Myocyte (in vitro differentiated cells): ENCODE measurements at regions not wholly inside any gene's neighbourhood (a gene's known extent, or its start where the extent isn't known, plus 50 kb on each side); places are given as distances from the start of the nearest gene placed in this dataset.

Experiments used
- DNase-seq: peaks from one replicate; pipeline ENCODE4 v3.0.0-alpha.2; 2012; ENCODE audit warnings: low read depth

DNA sequence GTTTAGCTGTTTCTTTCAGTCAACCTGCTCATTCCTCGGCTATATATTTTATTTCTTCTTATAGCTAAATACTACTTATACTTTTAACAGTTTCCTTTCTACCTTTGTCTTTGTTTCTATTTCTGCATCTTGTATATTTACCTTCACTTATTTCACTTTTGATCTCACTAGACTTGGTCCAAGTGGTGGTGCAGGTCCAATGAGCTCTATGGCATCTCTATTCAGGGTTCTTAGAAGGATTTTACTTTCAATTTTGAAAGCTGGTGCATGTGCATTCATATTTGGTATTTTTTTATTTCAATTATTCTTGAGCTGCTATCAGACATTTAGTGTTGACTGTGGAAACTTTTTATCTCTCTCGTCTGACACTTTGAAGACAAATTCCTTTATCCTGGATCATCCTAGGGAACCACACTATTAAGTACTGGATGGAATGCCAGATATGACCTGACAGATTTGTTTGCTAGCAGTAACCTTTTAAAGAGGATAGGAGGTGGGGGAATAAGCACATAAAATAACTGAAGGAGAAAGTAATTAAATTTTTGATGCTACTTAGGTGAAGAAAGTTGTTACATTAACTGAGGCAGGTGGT lies 123.1 kb upstream of the PJA2 start:
- DNase-seq, result no peak

DNA sequence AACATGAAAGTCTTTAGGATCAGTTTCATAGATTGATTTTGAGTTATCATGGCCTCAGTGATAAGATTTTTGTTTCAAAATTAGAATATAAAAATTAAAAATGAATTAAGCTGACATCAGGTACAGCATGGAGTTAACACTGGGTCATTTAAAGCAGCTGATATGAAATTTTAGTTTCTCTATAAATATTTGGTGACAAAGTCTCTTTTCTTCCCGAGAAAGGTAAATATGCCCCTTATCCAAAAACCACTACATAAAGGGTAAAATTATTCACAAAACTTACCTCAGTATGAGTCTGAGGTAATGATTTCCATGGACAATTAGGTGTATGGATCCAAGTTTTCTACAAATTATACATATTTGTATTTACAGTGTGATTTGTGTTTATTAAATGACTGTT lies 121.5 kb upstream of the PJA2 start:
- no peak for DNase-seq

DNA sequence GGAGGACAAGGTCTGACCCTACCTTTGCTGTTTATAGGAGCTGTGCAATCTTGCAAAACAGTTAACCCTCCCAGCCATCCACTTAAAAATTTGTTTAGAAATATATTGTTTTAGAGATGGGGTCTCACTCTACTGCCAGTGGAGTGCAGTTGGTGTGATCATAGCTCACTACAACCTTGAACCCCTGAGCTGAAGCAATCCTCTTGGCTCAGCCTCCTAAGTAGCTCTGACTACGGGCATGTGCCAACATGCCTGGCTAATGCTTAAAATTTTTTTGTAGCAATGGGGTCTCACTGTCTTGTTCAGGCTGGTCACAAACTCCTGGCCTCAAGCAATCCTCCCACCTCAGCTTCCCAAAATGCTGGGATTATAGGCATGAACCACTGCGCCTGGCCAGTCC lies 120.2 kb upstream of the PJA2 start:
- DNase-seq, result no peak

DNA sequence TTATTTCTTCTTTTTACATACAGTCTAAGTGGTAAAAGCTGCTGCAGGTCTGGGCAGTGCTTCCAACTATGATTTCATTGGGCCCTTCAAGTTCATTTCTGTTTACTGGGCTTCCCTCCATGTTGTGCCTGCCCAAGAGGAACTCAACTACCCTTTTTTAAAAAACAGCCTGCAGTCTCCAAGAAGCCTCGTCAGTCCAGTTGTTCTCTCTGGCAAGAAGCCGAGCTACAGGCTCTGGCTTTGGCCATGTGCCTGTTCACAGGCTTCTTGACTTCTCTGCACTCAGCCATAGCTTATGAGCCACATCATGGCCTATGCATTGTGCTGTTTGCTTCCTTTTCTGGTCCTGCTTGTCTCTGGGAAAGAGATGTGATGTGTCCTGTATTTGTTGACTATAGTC lies 119.7 kb upstream of the PJA2 start:
- peak; percentile 91 for DNase-seq

DNA sequence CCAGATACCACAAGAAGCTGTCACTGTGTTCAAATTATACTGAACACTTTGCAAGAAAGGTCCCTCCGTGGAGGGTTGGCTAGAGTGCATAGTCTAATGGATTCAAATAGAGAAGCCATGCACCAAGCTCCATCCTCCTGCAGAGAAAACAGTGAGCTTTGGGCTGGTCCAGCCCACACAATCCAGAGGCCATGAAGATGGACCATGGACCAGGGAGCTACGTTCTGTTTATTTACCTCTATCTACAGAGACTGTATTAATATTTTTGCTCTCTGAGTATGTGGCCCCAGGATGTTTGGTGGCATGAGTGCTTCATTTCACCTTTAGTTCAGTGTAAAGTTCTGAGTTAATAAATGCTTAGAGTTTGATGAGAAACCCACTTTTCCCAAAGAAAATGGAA lies 114.8 kb upstream of the PJA2 start:
- no peak for DNase-seq

DNA sequence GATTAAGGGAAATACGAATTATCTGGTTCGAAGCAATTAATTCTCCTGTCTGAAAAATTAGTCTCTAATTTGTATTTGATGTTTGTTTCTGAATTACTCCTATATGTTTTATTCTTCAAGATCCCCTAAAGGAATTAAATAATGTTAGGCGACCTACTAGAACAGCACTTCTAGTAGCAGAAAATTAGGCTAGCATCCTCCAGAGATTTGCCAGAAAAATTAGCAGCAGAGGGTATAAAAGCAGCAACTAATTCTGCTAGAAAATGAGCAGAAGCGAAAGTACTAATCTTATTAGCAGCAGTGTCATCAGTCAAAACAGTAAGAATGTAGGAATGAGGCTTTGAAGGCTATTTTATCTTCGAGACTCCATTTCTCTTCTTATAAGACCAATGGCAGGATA lies 114.3 kb upstream of the PJA2 start:
- DNase-seq, result no peak

DNA sequence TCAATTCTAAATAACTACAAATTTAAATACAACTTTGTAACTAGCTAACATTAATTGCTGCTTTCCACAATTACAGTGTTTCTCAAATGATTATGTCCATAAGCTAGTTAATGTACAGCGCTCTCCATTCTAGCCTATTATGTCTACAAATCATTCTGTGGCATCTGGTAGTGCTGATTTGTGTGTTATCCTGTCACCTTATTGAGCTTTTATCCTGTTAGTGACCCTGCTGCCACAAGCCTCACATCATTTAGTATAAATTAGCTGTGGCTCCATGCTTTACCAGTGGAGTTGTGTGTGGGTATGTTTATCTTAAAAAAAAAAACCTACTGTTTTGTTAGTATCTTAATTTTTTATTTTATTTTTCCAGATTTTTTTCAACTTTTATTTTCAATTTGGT lies 112.6 kb upstream of the PJA2 start:
- DNase-seq, result no peak

DNA sequence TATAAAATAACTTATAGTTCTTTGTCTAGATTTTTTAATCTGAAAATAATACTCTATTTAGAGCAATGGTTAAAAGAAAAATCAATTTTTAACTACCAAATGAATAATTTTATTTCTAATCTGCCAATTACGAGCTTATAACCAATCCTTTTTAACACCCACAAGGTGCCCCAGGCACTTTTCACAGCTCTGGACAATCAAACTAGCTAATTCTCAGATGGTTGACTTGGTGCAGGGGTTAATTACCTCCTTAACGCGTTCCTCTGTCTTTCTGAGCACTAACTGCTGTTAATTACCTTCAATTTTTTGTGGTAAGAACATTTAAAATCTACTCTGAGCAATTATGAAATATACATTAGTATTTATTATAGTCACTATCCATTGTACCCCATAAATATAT lies 109.6 kb upstream of the PJA2 start:
- DNase-seq, result no peak

DNA sequence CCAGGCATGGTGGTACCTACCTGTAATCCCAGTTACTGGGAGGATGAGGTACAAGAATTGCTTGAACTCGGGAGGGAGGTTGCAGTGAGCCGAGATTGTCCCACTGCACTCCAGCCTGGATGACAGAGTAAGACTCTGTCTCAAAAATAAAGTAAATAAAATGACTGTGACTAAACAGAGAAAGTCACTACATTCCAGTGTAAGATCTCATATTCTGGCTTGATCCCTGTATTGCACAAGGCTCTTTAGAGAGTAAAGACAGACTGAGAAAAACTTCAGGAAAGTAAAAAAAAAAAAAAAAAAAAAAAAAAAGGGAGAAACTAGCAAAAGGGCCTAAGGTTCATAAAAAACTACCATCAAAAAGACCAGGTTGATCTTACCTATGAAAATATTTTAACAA lies 106.6 kb upstream of the PJA2 start:
- no peak for DNase-seq

DNA sequence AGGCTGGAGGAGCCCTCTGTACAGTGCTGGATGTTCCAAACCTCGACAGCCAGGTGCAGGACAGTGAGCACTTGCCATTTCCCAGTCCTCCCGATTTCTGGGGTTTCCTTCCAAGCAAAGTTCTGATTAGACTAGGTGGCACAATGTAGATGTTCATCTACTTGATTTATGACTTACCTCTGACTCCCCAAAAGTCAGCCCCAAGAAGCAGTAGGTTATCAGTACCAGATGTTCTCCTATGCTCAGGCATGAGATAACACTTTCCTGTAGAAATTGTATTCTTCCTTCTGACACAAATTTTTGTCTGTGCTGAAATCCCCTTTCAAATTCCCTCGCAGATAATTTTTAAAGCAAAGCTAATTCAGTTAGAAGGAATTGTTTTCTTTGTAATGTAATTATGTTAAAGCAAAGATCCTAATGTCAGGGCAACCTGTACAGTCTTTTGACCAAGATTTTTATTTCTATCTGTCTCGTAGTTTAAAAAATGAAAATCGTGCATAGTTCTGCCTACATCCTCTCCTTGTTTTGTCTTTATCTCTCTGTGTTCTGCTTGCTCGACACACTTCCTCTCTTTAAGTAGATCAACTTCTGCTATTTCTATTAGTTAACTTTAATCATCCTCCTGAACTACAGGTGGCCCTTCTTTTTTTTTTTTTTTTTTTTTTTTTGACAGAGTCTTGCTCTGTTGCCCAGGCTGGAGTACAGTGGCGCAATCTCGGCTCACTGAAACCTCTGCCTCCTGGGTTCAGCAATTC lies 102.4 kb upstream of the PJA2 start:
- no peak for DNase-seq

DNA sequence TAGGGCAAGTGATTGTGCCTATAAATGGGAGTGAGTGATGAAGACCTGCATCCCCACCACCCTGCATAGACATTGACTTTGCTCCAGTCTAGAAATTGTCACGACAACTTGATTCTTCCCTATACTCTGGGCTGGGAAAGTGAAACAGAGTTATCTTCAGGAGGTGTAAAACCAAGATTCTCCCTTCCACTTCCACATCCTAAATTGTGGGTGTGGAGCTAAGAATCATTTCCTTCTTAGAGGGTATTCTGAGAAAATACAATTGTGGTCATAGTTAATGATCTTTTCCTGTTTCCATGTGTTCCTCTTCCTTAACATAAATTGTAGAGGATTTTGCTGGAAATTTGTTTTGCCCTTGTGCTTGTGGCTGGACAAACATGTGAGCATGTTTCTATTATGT lies 96.8 kb upstream of the PJA2 start:
- DNase-seq, result no peak

DNA sequence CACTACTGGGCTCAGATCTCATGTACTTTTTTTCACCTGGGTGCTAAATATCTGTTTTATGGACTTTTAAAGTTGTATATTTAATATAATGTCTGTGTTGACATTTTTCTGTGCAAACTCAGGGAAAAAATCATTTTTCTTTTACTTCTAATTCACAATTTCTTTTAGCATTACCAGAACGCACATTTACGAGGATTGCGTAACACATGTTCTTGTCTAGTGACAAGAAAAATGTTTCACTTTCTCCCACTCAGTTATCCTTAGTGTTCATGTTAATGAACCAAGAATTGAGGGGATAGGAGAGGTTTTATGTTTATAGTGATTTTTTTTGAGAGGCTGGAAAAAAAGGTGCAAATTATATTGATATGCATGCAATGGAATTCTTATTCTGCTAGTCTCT lies 86.3 kb upstream of the PJA2 start:
- DNase-seq, result no peak

DNA sequence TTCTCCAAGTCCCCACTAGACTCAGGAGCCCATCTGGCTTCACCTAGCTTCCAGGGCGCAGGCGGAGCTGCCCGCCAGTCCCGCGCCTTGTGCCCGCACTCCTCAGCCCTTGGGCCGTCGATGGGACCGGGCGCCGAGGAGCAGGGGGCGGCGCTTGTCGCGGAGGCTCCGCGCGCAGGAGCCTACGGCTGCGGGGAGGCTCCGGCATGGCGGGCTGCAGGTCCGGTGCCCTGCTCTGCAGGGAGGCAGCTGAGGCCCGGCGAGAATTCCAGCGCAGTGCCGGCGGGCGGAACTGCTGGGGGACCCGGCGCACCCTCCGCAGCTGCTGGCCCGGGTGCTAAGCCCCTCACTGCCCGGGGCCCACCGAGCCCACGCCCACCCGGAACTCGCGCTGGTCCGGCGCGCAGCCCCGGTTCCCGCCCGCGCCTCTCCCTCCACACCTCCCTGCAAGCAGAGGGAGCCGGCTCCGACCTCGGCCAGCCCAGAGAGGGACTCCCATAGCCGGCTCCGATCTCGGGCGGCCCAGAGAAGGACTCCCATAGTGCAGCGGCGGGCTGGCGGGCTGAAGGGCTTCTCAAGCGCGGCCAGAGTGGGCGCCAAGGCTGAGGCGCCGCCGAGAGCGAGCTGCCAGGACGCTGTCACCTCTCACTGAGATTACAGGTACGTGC lies 78.1 kb upstream of the PJA2 start:
- DNase-seq, result no peak

DNA sequence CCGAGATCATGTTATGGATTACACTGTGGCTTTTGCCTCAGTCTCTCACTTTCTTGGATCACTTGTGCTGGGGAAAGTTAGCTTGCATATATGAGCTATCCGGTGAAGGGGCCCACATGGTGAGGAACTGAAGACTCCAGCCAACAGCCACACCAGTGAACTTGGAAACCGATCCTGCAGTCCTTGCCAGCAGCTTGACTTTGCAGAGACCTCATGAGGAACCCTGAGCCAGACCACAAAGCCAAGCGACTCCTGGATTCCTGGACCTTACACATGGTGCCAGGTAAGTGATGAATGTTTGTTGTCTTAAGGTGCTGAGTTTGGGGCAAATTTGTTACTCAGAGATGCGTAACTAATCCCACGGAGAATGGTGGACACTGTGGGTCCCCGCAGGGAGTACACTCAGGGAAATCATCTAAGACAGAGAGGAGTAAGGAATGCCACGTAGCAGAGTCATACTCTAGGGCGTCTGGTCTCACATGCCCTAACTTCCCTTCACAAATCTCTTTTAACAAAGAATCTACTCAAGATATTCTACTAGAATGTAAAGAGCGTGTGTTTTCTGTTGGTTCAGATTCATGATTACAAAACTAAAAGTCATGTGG lies 76.5 kb upstream of the PJA2 start:
- no peak for DNase-seq

DNA sequence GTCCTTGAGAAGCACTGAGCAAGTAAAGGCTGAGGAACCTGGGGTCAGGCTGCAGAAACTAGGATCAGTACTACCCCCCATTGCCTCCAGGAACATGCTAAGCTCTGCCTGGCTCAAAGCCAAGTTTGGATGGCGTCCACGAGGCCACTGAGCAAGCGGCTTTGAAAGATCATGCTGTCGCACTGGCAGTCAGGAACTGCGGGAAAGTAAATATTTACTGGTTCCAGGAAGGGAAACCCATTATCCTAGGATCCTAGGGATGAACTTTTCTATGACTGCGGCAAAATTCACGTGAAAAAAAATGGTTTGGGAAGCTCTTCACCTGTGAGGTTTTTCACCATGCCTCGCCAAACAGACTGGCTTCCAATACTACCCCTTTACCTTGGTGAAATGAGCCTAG lies 75.3 kb upstream of the PJA2 start:
- DNase-seq, result peak; percentile 17

DNA sequence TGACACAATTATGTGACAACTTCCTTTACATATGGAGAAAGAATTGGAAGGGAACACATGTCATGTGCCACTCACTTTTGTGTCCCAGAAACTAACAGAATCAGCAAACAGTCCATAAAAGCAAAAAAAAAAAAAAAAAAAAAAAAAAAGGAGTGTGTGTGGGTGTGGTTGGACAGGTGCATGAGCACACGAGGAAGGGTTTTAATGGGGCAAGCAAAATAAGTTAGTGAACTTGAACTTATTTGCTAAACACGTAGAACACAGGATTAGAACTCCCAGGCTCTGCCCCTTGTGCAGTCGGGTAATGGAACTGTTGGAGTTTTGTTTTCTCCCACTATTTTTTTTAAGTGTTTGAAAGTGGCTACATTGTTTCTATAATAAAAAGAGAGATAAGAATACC lies 74.8 kb upstream of the PJA2 start:
- no peak for DNase-seq

DNA sequence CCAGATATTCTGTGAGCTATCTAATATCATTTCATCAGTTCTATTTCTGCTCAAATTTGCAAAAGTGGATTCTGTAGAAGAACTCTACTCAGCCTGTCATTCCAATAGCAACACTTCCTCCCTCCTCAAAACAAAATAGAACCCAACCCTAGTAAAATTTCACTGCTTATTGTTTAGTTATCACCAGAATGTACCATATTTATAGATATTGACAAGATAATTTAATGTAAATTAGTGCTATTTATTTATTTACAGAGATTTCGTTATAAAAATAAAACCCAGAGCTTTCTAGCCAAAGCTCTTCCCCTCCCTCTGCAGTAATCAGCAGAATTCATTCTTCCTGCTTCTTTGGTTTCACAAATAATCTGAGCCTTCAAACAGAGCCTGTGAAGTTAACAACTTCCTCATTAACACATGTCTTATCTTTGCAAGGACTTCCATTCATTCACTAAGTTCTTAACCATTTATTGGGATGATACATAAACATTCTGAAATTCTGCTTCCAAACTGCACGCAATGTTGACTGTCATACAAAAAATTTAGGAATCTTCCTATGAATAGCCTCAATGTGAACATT lies 73.7 kb upstream of the PJA2 start:
- DNase-seq, result no peak

DNA sequence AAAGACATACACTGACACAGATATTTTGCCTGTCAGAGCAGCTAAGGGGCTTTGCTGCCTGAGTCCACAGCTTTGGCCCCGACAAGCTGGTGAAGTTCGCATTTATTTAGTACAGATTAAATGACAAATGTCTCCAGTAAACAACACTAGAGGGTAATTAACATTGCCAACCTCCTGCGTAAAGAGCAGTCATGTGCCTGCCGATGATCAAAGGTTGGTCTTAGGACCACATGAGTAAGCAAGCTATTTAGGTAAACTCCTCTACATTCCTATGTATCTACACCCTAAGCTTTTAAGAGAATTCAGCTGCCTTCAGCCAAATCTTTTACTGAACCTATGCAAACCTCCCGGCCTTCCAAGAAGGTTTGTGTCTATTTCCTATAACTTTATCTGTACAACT lies 73.0 kb upstream of the PJA2 start:
- DNase-seq, result no peak

DNA sequence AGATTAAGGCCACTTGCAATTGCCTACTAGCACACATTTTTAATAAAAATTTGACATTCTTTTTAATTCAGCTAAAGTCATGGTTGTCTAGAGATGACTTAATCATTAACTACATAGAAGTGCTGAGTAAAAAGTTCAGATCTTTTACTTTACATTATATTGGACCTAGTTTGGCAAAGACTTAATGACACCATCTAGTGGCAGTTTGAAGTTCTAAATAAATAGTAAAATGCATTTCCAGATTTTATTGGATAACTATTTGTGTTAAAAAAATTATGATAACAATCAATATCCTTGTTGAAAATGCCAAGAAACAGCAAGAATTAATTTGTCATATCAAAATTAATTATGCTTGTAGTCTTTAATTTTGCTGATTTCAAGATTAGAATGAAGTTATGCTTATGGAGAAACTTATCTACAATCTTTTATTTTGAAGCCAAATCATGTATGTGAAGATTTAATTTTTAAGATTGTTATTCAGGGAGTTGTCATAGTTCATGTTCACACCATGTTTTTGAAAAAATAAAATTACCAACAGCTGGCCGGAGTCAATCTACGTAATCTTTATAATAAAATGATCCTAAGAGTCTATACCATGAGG lies 69.6 kb upstream of the PJA2 start:
- peak; percentile 24 for DNase-seq

DNA sequence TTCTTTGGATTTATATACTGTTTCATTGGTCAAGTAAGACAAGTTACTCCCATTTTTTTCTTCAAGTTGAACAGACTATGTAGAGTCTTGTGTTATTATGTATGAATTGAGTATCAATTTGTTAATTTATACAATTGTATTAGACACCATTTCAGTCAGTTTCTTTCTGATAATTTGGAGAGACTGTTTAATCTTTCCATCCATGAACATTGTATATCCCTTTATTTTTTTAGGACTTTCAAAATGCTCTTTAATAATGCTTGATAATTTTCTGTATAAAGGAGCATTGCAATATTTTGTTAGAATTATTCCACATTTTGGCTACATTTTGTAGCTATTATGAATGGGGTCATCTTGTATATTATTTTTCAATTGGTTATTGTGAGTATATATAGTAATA lies 69.1 kb upstream of the PJA2 start:
- no peak for DNase-seq

DNA sequence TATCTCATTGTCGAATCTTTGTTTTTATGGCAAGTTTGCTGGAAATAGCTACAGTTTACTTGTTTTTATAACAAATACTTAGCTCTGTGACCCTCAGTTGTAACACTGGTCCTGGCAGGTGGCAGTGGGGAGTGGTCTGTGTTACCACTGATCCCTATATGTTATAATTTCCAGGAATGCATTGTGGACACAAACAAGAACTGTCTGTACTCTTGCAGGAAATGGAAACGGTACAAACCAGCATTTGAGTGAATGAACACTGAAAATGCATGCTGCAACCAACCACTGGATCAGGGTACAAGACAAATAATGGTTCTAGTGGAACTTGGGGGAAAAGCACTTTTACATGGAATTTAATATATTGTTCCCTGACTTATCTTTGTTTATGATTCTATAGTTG lies 66.5 kb upstream of the PJA2 start:
- DNase-seq, result no peak
